Neutrophil (primary cell): ENCODE measurements at regions not wholly inside any gene's neighbourhood (a gene's known extent, or its start where the extent isn't known, plus 50 kb on each side); places are given as distances from the start of the nearest gene placed in this dataset.

Source experiments
- H3K27ac ChIP-seq: fragments of 200-600 bp; sonication (generic); 2 replicates; pipeline ENCODE4 v1.5.1; 2016; ENCODE audit warnings: mild to moderate bottlenecking, moderate library complexity
- H3K27me3 ChIP-seq: fragments of 200-600 bp; sonication (generic); 2 replicates; pipeline ENCODE4 v1.6.0; 2016; ENCODE audit warnings: mild to moderate bottlenecking
- H3K36me3 ChIP-seq: fragments of 200-600 bp; sonication (generic); 2 replicates; pipeline ENCODE4 v1.5.1; 2017
- H3K4me1 ChIP-seq, 2 experiments: fragments of 200-600 bp in 1 of 2; sonication (generic) in 1 of 2; 1 replicate in 1 of 2; 2 replicates in 1 of 2; pipeline versions ENCODE4 v1.5.1 to v1.6.1; 2013 to 2016; ENCODE audit warnings: low read depth in 1 of 2, low read length in 1 of 2, mild to moderate bottlenecking in 1 of 2, moderate library complexity in 1 of 2; ENCODE audit not compliant: control insufficient read depth in 1 of 2, insufficient read depth in 1 of 2
- H3K4me3 ChIP-seq, 2 experiments: fragments of 200-600 bp in 1 of 2; sonication (generic) in 1 of 2; 1 replicate in 1 of 2; 2 replicates in 1 of 2; pipeline ENCODE4 v1.5.1; 2013 to 2016; ENCODE audit warnings: low read depth in 1 of 2, low read length in 1 of 2, mild to moderate bottlenecking in 1 of 2, moderate library complexity in 1 of 2
- H3K9me3 ChIP-seq: fragments of 200-600 bp; sonication (generic); 2 replicates; pipeline ENCODE4 v1.5.1; 2016
- CTCF ChIP-seq: fragments of 200-600 bp; sonication (generic); IDR thresholded peaks from 2 replicates; pipeline ENCODE4 v1.5.1; 2016; ENCODE audit warnings: antibody characterized with exemption

GRCh38 chr13:78298657-78299056 is 304.7 kb downstream of the POU4F1 start:
- H3K4me1 ChIP-seq, result no peaks in the 10 kb centered on the region
- no peaks in the 10 kb centered on the region for H3K36me3 ChIP-seq
- H3K27me3 ChIP-seq, result peaks cover 6% of the 10 kb centered on the region
- no peak overlapping the region for H3K4me3 ChIP-seq
- TF ChIP-seq CTCF, result no peak
- H3K27ac ChIP-seq, result no peak overlapping the region
- no peaks in the 10 kb centered on the region for H3K9me3 ChIP-seq

GRCh38 chr13:78286748-78287147 is 316.6 kb downstream of the POU4F1 start:
- no peaks in the 10 kb centered on the region for H3K27me3 ChIP-seq
- no peak for TF ChIP-seq CTCF
- no peak overlapping the region for H3K27ac ChIP-seq
- no peak overlapping the region for H3K4me3 ChIP-seq
- no peaks in the 10 kb centered on the region for H3K9me3 ChIP-seq
- no peaks in the 10 kb centered on the region for H3K4me1 ChIP-seq
- H3K36me3 ChIP-seq, result no peaks in the 10 kb centered on the region

- Histone ChIP-seq H3K9me3 (no peaks in the 10 kb centered on the region), H3K27me3 (no peaks in the 10 kb centered on the region), H3K4me1 (no peaks in the 10 kb centered on the region), H3K4me3 (no peak overlapping the region), H3K36me3 (no peaks in the 10 kb centered on the region), H3K27ac (no peak overlapping the region)
- TF ChIP-seq CTCF, result no peak
Observed at GRCh38 chr13:78265098-78265497, 338.3 kb downstream of the POU4F1 start.

GRCh38 chr13:78258304-78258703 is 339.7 kb upstream of the EDNRB start:
- no peak for TF ChIP-seq CTCF
- H3K4me3 ChIP-seq, result no peak overlapping the region
- no peak overlapping the region for H3K27ac ChIP-seq
- H3K27me3 ChIP-seq, result no peaks in the 10 kb centered on the region
- no peaks in the 10 kb centered on the region for H3K9me3 ChIP-seq
- no peaks in the 10 kb centered on the region for H3K36me3 ChIP-seq
- no peaks in the 10 kb centered on the region for H3K4me1 ChIP-seq

GRCh38 chr13:78256484-78256883 is 337.9 kb upstream of the EDNRB start:
- Histone ChIP-seq H3K4me1 (no peaks in the 10 kb centered on the region), H3K27me3 (no peaks in the 10 kb centered on the region), H3K4me3 (no peak overlapping the region), H3K9me3 (no peaks in the 10 kb centered on the region), H3K27ac (no peak overlapping the region), H3K36me3 (no peaks in the 10 kb centered on the region)
- TF ChIP-seq CTCF, result no peak

- H3K9me3 ChIP-seq, result no peaks in the 10 kb centered on the region
- H3K4me3 ChIP-seq, result no peak overlapping the region
- no peak for TF ChIP-seq CTCF
- H3K27me3 ChIP-seq, result no peaks in the 10 kb centered on the region
- no peak overlapping the region for H3K27ac ChIP-seq
- H3K4me1 ChIP-seq, result no peaks in the 10 kb centered on the region
- H3K36me3 ChIP-seq, result no peaks in the 10 kb centered on the region
Observed at GRCh38 chr13:78254113-78254512, 335.5 kb upstream of the EDNRB start.
